DMS114 treated with DMSO at 0.1 percent for 48 hours (cell line): ENCODE measurements at regions not wholly inside any gene's neighbourhood (a gene's known extent, or its start where the extent isn't known, plus 50 kb on each side); places are given as distances from the start of the nearest gene placed in this dataset.

ENCODE experiments used
- DNase-seq: peaks from one replicate; lab custom pipeline; 2025; ENCODE audit not compliant: unreplicated experiment; lab: John Stamatoyannopoulos, UW

DNA sequence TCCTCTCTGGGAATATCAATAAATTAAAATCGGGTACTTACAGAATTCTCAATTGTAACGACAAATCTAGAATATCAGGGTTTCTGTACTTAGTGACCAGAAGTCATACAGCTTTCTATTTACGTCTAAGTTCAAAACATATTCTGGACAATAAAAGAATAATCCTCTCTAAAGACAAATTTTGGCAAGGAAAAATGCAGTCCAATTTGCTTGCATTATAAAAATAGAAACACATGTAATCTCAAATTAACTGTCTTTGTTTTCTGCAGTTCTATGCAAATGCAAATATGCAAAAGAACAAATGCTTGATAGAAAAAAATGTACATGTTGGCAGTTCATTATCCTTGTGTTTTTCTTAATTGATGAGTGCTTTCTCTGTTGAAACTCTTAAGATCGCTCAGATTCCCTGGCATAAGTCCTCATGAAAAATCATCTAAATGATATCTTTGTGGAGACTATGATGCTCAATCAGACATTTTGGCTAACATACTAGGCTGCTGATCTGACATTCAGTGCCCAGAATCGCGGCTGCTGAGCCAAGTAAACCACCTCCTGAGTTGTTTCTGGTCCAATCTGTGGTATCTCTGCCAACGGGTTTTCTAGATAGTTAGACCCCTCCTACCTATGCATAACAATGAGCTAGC lies 990.1 kb upstream of the C9orf72 start:
- no peak for DNase-seq

DNA sequence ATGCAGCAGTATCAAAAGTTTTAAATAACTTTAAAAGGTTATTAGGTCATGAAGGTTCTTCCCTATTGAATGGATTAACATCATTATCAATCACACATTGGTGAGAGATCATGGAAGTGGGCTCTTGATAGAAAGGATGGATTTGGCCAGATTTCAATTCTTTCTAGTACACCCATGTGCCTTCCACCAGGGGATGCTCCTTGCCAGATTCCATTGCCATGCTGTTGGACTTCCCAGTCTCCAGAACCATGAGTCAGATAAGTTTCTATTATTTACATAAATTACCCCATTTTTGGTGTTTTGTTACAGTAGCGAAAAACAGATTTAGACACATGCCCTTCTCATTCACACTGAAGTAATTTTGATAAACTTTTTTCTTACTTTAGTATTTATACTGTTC lies 1010.6 kb upstream of the C9orf72 start:
- DNase-seq = no peak

DNA sequence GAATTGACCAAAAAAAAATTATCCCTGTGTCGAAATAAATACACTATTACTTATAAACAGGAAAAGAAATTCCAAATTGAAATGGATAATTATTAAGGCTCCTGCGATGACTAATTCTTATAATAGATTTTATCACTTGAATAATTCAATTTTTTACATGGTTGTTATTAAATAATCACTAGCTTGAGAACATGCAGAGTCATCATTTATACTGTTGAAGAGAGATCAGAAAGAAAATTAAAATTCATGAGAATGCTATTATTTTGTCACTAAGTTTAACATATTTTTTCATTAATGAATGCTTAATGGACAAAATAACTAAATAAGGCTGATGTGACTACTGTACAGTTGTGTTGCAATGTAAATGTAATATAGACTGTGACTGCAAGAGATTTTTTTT lies 1011.3 kb upstream of the C9orf72 start:
- no peak for DNase-seq

DNA sequence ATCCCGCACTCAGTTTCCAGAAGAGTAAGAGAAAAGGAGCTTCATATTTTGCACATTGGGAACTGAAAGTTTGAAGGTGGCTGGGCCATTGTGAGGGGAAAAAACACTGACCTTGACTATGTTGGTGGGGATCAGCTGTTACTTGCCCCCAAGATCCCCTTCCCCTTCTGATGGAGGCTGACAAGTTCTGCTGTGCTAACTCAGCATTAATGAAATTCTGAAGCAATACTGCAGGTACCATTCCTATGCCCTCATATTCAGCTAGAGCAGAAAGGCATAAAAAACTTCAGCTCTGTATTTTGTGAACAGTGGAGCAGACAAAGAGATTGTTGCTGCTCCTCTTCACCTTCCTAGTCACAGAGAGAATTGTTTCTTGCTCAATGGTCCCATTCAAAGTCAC lies 1013.8 kb upstream of the C9orf72 start:
- no peak for DNase-seq

DNA sequence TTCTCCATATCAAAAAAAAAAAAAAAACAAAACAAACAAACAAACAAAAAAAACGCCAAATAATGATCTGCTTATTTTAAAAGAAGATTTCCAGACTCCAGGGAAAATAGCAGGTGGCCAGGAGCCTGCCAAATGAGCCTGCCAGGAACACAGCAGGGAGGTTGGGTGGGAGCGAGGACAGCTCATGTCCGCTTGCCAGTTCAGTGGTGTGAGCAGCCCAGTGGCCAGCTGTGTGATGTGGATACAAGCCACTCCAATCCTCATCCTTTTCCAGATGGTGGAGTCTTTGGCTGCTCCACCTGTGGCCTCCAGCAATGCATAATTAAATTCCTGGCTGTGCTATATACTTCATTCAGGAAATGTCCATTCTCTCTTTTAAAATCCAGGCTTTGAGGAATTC lies 1025.1 kb upstream of the C9orf72 start:
- DNase-seq = no peak

DNA sequence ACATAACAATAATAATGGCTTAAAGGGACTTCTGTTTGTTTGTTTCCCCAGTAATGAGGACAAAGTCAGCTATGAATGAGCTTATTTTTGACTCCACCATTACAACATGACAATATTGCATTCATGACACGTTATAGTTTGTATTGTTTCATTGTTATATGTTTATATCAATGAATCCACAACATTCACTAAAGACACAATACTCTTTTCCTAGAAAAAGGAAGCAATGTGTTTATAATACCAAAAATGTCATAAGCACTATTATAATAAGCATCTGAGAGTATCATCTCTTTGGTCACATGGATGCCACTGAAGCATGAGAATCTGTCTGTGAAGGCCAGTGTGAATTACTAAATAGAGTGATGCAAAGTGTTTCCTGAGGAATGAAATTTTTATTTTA lies 1026.9 kb upstream of the C9orf72 start:
- no peak for DNase-seq

DNA sequence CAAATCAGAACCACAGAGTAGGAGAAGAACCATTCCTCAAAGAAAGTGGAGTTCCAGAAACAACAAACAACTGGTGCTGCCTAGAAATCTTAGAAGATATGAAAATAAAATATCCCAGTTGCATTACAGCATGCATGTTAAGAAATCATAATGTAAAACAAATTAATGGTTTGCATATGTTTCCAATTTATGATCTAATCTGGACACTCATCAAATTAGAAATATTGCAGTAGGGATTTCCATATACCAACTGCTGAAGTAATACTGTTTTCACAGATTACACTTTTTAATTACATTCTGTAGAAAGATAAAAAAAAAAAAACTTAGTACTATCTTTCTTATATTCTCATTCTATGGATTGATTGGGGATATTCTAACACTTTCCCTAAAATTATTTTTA lies 1034.6 kb upstream of the C9orf72 start:
- DNase-seq = no peak

DNA sequence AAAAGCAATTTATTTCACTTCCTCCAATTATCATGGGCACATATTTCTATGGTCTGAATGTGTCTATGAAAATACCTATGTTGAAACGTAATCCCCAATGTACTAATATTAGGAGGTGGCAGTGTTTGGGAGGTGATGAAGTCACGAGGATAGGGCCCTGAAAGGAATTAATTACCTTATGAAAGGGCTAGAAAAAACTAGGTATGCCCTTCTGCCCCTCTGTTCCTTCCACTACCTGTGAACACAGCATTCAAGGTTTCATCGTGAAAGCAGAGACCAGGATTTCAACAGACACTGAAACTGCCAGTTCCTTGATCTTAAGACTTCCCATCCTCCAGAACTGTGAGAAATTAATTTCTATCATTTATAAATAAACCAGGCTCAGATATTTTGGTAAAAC lies 1037.1 kb upstream of the C9orf72 start:
- no peak for DNase-seq

DNA sequence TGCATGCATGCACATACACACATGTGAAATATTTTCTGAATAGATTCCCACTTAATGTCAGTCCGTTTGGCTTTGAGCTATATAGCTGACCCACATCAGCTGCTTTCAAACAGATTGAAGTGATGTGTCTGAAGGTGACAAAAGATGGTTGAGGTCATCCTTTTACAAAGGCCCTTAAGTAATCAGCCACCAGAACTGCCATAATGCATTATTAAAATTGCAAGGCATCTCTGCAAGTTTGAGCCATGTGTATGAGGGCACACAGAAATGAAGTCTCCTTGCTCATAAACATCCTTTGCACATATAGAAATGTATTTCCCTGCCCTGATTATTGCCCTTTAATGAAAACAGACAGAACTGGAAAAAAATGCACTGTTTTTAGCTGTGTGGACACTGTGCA lies 1043.0 kb upstream of the C9orf72 start:
- no peak for DNase-seq

DNA sequence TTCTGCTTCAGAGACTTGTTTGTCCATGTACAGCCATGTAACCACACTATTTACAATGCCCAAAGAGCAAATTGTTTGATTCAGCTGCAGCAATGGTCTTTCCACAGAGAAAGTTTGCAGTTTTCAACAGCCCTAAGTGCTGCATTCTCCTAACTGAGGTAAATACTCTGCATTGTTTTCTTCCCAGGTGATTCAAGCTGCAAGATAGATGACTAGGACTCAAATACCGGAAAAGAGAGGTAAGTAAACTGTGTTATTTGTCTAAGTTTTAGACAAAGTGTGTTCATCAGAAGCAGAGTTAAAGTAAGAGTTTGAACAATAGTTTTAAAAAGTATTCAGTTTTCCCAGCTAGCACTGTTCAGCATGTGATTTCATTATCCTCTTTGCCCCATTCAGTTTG lies 1046.7 kb upstream of the C9orf72 start:
- DNase-seq = no peak

DNA sequence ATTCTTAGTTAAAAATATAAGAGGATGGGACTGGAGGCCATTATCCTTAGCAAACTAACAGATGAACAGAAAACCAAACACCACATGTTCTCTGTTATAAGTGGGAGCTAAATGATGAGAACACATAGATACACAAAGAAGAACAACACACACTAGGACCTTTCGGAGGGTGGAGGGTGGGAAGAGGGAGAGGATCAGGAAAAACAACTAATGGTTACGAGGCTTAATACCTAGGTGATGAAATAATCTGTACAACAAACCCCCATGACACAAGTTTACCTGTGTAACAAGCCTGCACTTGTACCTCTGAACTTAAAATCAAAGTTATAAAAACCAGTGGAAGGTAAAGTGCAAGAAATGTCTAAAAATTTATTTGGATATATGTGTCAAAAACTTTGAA lies 1047.4 kb upstream of the C9orf72 start:
- DNase-seq = no peak

DNA sequence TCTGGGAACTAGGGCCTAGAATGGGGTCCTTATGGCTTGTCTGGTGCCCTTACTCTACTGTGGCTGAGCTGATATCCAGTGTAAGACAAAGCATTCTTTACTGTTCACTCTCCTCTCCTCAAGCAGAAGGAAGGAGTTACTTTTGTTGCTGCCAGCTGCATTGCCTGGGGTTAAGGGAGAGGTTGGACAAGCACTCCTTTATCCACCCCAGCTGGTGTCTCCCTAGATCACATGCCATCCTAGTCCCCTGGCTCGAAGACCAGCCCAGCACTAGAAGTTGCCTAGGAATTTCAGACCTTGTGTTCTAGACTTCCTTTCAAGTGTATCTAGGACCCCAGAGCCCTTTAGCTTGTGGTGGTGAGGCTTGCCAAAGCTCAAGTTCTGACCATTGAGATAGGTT lies 1051.5 kb upstream of the C9orf72 start:
- DNase-seq = no peak

DNA sequence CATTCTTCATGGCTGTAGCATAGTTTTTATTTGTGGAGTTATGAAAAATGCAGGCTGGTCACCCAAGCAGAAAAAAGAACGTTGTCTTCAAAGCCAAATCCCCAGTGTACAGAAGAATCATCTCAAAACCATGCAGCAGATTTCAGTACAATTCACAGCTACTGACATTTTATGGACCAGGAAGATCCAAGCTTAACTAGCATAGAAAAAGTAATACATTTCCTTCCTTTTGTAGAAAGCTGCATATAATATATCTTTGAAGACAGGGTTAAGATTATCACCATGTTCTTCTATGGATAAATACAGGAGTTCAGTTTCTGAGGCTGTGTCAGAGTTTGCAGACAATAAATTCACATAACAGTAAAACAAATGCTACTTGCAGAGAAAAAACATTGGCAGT lies 1054.8 kb upstream of the C9orf72 start:
- no peak for DNase-seq

DNA sequence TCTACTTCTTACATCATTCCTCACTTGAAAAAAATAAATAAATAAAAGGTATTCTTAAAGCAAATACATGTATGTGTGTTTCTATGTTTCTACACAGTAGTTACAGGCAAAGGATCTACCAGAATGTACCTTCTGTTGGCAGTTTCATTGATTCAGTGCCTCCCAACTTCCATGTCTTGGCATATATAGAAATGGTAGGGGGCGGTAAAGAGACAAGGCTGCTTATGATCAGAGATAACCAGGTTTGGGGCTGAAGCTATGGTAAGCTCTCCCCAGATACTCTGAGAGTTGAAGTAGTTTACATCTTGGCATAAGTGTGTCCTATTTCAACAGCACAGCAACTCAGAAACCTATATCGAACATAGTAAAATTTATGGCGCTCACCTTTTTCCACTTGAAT lies 1075.4 kb upstream of the C9orf72 start:
- DNase-seq = no peak

DNA sequence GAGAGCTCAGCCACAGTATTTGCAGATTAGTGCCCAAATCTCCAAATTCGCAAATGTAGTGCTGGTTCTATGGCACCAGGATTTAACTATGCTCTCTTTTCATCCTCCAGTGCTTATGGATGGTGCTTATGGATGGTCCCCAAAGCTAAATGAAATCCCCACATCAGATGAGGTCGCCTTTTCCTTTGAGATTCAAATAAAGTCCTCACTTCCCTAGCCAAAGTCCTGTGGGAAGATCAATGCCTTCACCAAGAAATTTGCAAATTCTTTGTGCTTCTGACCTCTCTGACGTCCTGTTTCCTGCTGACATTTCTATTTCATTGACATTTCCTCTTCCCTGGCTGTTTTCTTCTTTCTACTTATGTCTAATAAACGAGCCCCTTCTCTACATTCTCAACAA lies 1077.0 kb upstream of the C9orf72 start:
- no peak for DNase-seq

DNA sequence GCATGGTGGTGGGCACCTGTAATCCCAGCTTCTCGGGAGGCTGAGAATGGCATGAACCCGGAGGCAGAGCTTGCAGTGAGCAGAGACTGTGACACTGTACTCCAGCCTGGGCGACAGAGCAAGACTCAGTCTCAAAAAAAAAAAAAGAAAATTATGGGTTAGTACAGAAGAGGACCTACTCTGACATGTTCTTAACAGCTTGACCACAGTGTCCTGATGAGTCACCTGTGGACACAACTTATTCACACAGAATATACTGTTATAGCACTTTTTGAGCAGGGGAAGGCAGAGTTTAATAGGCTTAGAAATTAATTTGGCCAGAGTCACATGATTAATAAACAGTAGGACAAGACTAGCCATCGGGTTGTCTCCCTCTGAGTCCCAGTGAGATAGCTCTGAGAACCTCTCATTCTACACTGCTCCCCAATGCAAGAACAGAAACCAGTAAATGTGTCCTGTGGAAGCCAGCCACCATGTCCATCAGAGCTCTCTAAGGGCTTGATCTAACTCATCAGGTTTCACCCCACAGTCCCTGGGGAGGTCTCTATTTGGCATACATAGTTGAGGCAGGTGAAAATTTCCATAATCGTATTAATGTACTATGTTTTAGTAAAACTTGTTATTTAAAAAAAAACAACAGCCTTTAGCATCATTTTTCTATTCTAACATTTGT lies 1077.9 kb upstream of the C9orf72 start:
- no peak for DNase-seq

DNA sequence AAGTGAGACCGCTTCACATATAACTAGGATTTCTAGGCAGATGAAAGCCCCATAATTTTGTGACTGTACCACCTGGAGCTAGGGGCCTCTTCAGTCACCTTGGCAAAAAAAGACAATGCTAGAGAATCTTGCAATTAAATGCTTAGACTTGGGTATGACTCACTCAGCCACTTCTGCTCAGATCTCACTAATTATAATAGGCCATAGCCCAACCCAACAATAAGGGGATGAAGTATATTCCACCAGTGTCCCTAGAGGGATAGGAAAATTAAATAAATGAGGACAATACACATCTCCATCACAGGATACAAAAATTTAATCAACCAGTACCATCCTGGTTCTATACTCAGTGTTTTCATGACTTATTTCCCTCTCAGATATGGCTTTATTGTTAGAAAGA lies 1079.9 kb upstream of the C9orf72 start:
- DNase-seq = no peak

DNA sequence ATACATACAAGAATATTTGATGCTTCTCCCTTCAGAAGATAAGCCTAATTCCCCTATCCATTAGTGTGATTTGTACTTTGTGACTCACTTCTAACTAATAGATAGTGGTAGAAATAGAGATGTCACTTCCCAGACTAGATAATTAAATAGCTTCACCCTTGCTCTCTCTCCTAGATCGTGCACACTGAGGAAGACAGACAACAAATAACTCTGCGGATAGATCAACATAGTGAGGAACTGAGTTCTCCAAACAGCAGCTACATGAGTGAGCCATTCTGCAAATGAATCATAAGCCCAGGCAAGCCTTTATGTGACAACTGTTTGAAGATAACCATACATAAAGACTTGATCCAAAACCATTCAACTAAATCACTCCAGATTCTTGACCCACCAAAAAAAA lies 1083.4 kb upstream of the C9orf72 start:
- DNase-seq = no peak

DNA sequence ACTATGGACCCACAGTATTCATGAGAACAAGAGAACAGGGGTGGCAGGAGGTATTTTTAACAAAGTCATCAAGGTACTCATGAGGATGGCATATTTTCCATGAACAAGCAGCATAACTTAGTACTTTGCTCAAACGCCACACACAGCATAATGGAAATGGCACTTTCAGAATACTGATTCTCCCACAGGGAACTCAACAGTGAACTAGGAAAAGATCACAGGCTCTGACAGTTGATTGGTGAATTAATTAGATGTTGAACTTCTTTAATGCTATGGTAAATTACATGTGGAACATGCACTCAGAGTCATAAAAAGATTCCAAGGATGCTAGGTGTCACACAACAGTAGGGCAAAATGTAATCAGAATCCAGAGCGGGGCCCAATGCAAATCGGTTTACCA lies 1088.6 kb upstream of the C9orf72 start:
- DNase-seq = no peak

DNA sequence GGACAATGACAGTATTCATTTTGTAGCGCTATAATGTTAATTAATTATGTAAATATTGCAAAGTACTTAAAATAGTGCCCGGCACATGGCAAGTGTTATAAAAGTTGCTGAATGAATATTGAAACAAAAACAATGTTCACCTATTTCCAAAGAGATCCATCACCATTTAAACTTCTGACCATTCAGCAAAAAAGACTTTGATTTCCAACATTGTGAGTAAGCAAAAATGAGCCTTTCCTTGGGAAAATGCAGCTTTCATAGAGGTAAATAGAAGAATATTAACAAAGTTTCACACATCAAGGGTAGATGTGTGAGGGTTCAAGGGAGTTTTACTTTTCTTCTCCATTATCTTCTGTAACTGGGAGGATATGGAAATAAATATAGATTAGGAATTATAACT lies 1089.4 kb upstream of the C9orf72 start:
- DNase-seq = no peak

DNA sequence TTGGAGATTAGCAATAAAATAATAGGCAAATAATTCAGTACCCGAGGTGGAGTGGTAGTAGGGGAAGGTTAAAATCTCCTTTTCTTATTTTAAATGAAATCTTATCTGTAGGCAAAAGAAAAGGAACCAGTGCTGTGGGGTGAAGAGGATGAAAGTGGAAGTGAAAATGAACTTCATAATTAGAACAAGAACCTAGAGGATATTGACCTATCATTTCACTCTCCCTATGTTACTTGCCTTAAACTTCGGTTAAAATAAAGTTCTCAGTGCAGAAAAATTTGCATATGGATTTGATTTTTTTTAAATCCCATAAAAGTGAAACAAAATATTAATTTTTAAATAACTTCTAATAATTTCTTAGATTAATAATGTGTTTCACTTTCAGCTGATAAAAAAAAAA lies 1094.9 kb upstream of the C9orf72 start:
- no peak for DNase-seq

DNA sequence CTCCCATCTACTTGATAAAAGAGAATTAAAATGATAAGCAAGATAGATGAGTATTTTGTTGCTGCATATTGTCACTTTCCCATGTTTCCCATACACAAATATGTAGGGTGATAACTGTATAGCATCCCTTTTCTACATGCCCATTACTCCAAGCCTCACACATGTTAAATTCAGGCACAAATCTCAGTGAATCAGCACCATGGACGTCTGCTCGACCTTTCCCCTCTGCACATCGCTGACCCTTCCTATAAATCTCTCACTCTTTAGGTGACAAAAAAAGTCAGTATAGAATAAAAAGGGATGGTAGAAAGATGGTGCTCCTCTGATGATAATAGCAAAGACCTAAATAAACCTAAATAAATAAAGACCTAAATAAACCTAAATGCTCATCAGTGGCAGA lies 1097.7 kb upstream of the C9orf72 start:
- DNase-seq = no peak

DNA sequence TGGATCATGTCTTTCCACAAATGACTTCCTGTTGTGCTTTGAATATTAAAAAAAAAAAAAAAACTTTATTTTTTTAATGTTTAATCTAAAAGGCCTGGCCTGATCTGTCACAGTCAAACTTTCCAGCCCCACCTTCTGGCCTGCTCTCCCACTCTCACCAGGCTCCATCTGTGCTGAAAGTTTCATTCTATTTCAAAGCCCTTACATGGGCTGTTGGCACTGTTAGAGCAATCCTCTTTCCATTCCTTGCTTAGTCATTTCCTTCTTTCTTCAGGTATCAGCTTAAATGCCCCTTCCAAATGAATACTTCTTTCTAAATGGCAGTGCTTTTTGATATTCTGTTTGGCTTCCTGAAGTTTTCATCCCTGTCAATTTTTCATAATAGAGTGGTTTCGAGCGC lies 1104.8 kb upstream of the C9orf72 start:
- no peak for DNase-seq
